K562 (cell line): ENCODE measurements at regions not wholly inside any gene's neighbourhood (a gene's known extent, or its start where the extent isn't known, plus 50 kb on each side); places are given as distances from the start of the nearest gene placed in this dataset.

ENCODE experiments used
- COPS2 ChIP-seq: fragments of 450-650 bp; conservative IDR thresholded peaks from 2 replicates; pipeline ENCODE4 v1.6.1; 2016; ENCODE audit warnings: mild to moderate bottlenecking, moderate library complexity
- ETV6 ChIP-seq, 3 experiments: fragments of 150-350 bp in 1 of 3; sonication (generic) in 1 of 3; formaldehyde crosslinking in 1 of 3; IDR thresholded peaks; 2 replicates each; pipeline versions ENCODE4 v1.6.1 to v1.8.0; 2014 to 2022; ENCODE audit warnings: borderline replicate concordance in 2 of 3, low read depth in 2 of 3, antibody characterized with exemption in 1 of 3, low read length in 1 of 3, mild to moderate bottlenecking in 1 of 3, missing genetic modification reagents in 1 of 3
- FOXK2 ChIP-seq, 2 experiments: fragments of 450-650 bp; IDR thresholded peaks in 1 of 2; conservative IDR thresholded peaks in 1 of 2; 2 replicates each; pipeline ENCODE4 v1.6.1; 2016; ENCODE audit warnings: low read depth in 2 of 2, mild to moderate bottlenecking in 1 of 2
- MCM7 ChIP-seq, 2 experiments: fragments of 450-650 bp; IDR thresholded peaks; 2 replicates each; pipeline ENCODE4 v1.6.1; 2016 to 2018
- NFRKB ChIP-seq: fragments of 450-650 bp; IDR thresholded peaks from 2 replicates; pipeline ENCODE4 v1.6.1; 2016; ENCODE audit warnings: low read depth
- REST ChIP-seq, 2 experiments: fragments of 450-650 bp; formaldehyde crosslinking in 1 of 2; IDR thresholded peaks; 2 replicates each; pipeline versions ENCODE4 v1.4.0 to v1.6.1; 2014 to 2020; ENCODE audit warnings: mild to moderate bottlenecking in 2 of 2, borderline replicate concordance in 1 of 2, low read depth in 1 of 2
- RFX1 ChIP-seq: fragments of 450-650 bp; IDR thresholded peaks from 2 replicates; pipeline ENCODE4 v1.6.1; 2016; ENCODE audit warnings: mild to moderate bottlenecking, moderate library complexity
- ZNF217 ChIP-seq: sonication (generic); formaldehyde crosslinking; IDR thresholded peaks from 2 replicates; pipeline ENCODE4 v1.8.0; 2022; ENCODE audit warnings: mild to moderate bottlenecking, missing genetic modification reagents

DNA sequence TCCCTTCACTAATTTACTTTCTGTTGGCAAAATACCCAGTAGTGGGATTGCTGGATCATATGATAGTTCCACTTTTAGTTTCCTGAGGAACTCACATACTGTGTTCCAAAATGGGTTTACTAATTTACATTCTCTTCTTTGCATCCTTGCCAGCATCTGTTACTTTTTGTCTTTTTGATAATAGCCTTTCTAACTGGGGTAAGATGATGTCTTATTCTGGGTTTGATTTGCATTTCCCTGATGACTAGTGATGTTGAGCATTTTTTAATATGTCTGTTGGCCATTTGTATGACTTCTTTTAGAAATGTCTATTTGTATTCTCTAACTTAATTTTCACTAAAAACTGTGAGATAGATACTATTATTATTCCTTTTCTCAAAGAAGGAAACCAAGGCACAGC is 411.7 kb downstream of the SOCS6 start:
- TF ChIP-seq REST (IDR thresholded peaks at IDR 0.05; ENCODE audit: borderline replicate concordance) (no peak), REST (CRISPR knock-in tag; IDR thresholded peaks at IDR 0.05; ENCODE audit: low read depth) (no peak), ETV6 (IDR thresholded peaks at IDR 0.05; ENCODE audit: borderline replicate concordance in 1 of 2, low read depth in 2 of 2, low read length in 1 of 2) (no peak), ETV6 (CRISPR knock-in tag; IDR thresholded peaks at IDR 0.05; ENCODE audit: borderline replicate concordance) (no peak), ZNF217 (no peak), NFRKB (no peak), FOXK2 (conservative IDR thresholded peaks at IDR 0.05 in 1 of 2, IDR thresholded peaks at IDR 0.05 in 1 of 2; ENCODE audit: low read depth in 2 of 2) (no peak), RFX1 (no peak), COPS2 (no peak), MCM7 (IDR thresholded peaks at IDR 0.05) (no peak)
